ENCODE measurements at regions not wholly inside any gene's neighbourhood (a gene's known extent, or its start where the extent isn't known, plus 50 kb on each side); places are given as distances from the start of the nearest gene placed in this dataset.

DNA sequence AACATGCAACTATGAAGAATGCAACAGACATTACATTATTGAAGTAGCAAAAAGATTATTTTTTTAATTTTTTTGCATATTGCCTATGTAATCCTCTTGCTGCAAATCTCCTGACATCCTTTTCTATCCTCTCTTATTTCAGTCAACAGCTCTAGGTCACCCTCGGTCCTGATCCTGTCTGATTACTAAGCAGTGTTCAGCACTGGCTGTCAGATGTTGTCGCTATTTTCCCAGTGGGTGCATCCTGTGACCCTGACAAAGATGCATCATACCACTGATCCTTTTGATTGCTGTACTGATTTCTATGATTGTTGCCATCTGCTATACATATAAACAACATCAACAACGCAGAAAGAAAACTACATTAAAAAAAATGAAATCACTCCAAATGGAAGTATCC, 443.7 kb upstream of the PRR20A start:
- no peak overlapping the region for H3K9ac ChIP-seq (ENCODE audit: low read length)
- no peaks in the 10 kb centered on the region for H3K4me1 ChIP-seq (ENCODE audit: control insufficient read depth in 2 of 2, insufficient read depth in 2 of 2, low read length in 2 of 2)
- no peaks in the 10 kb centered on the region for H3K79me2 ChIP-seq (ENCODE audit: control insufficient read depth, insufficient read depth, low read length)
- H3K27me3 ChIP-seq (replicated peaks in 1 of 4; ENCODE audit: control extremely low read depth in 1 of 4, control insufficient read depth in 3 of 4, insufficient read depth in 4 of 4, low read length in 3 of 4) = no peaks in the 10 kb centered on the region
- no peak for ATAC-seq (ENCODE audit: low read depth)
- intact Hi-C loops (cut with micrococcal nuclease) = no loop called here
- Mint-ChIP-seq H3K4me1 (no peaks in the 10 kb centered on the region), H3K27ac (no peak overlapping the region), H3K27me3 (no peaks in the 10 kb centered on the region), H3K9me3 (ENCODE audit: insufficient read depth) (peaks cover 8% of the 10 kb centered on the region), H3K4me3 (no peak overlapping the region)
- POLR2A ChIA-PET = no interaction called here
- H3K4me2 ChIP-seq (replicated peaks; ENCODE audit: low read depth, low read length, poor library complexity, severe bottlenecking) = no peak overlapping the region
- H4K20me1 ChIP-seq (ENCODE audit: control insufficient read depth, insufficient read depth, low read length, poor library complexity, severe bottlenecking) = no peaks in the 10 kb centered on the region
- no peak overlapping the region for H3K27ac ChIP-seq (ENCODE audit: low read length in 2 of 2)
- WGBS (ENCODE audit: insufficient coverage) = 71% methylated on average over 1 of the region's 3 CpGs
- H3K36me3 ChIP-seq (replicated peaks in 1 of 2; ENCODE audit: control extremely low read depth in 1 of 2, control insufficient read depth in 1 of 2, extremely low read depth in 1 of 2, insufficient read depth in 2 of 2, low read length in 1 of 2) = no peaks in the 10 kb centered on the region
- TF ChIP-seq CTCF (IDR thresholded peaks at IDR 0.05) (no peak), EZH2 (IDR thresholded peaks at IDR 0.05; ENCODE audit: borderline replicate concordance, insufficient read depth, low read depth, low read length, poor library complexity, severe bottlenecking) (no peak)
- no peak overlapping the region for H2AFZ ChIP-seq (ENCODE audit: insufficient read depth, low read depth, low read length, poor library complexity, severe bottlenecking)
- no peak overlapping the region for H3K4me3 ChIP-seq (ENCODE audit: control extremely low read depth in 1 of 5, extremely low read depth in 1 of 5, insufficient read depth in 1 of 5, low read depth in 2 of 5, low read length in 4 of 5)
- CTCF ChIA-PET = no interaction called here
- H3K9me3 ChIP-seq (ENCODE audit: control extremely low read depth in 1 of 3, control insufficient read depth in 2 of 3, insufficient read depth in 1 of 3, low read length in 2 of 3) = no peaks in the 10 kb centered on the region
- no peak for DNase-seq

- H3K4me3 Mint-ChIP-seq = no peak overlapping the region
- DNase-seq (no peak), ATAC-seq (ENCODE audit: low read depth) (no peak)
- H3K9me3 Mint-ChIP-seq (ENCODE audit: insufficient read depth) = peaks cover 4% of the 10 kb centered on the region
- H3K4me1 Mint-ChIP-seq = no peaks in the 10 kb centered on the region
- Histone ChIP-seq H3K4me1 (ENCODE audit: control insufficient read depth in 2 of 2, insufficient read depth in 2 of 2, low read length in 2 of 2) (no peaks in the 10 kb centered on the region), H3K27ac (ENCODE audit: low read length in 2 of 2) (no peak overlapping the region), H3K79me2 (ENCODE audit: control insufficient read depth, insufficient read depth, low read length) (no peaks in the 10 kb centered on the region), H3K4me3 (ENCODE audit: control extremely low read depth in 1 of 5, extremely low read depth in 1 of 5, insufficient read depth in 1 of 5, low read depth in 2 of 5, low read length in 4 of 5) (no peak overlapping the region), H4K20me1 (ENCODE audit: control insufficient read depth, insufficient read depth, low read length, poor library complexity, severe bottlenecking) (no peaks in the 10 kb centered on the region), H3K4me2 (replicated peaks; ENCODE audit: low read depth, low read length, poor library complexity, severe bottlenecking) (no peak overlapping the region), H3K27me3 (replicated peaks in 1 of 4; ENCODE audit: control extremely low read depth in 1 of 4, control insufficient read depth in 3 of 4, insufficient read depth in 4 of 4, low read length in 3 of 4) (no peaks in the 10 kb centered on the region), H3K9me3 (ENCODE audit: control extremely low read depth in 1 of 3, control insufficient read depth in 2 of 3, insufficient read depth in 1 of 3, low read length in 2 of 3) (no peaks in the 10 kb centered on the region), H3K36me3 (replicated peaks in 1 of 2; ENCODE audit: control extremely low read depth in 1 of 2, control insufficient read depth in 1 of 2, extremely low read depth in 1 of 2, insufficient read depth in 2 of 2, low read length in 1 of 2) (no peaks in the 10 kb centered on the region), H2AFZ (ENCODE audit: insufficient read depth, low read depth, low read length, poor library complexity, severe bottlenecking) (no peak overlapping the region), H3K9ac (ENCODE audit: low read length) (no peak overlapping the region)
- intact Hi-C loops (cut with micrococcal nuclease) = no loop called here
- WGBS (ENCODE audit: insufficient coverage) = 90% methylated on average over 2 of the region's 4 CpGs
- ChIA-PET CTCF (no interaction called here), POLR2A (no interaction called here)
- no peaks in the 10 kb centered on the region for H3K27me3 Mint-ChIP-seq
- no peak overlapping the region for H3K27ac Mint-ChIP-seq
- no peak for TF ChIP-seq CTCF (IDR thresholded peaks at IDR 0.05)
- no peak for TF ChIP-seq EZH2 (IDR thresholded peaks at IDR 0.05; ENCODE audit: borderline replicate concordance, insufficient read depth, low read depth, low read length, poor library complexity, severe bottlenecking)
Measured at GRCh38 chr13:56700324-56700723, 440.4 kb upstream of the PRR20A start.

Data from B cell (primary cell).